ENCODE measurements at regions not wholly inside any gene's neighbourhood (a gene's known extent, or its start where the extent isn't known, plus 50 kb on each side); places are given as distances from the start of the nearest gene placed in this dataset.

DNA sequence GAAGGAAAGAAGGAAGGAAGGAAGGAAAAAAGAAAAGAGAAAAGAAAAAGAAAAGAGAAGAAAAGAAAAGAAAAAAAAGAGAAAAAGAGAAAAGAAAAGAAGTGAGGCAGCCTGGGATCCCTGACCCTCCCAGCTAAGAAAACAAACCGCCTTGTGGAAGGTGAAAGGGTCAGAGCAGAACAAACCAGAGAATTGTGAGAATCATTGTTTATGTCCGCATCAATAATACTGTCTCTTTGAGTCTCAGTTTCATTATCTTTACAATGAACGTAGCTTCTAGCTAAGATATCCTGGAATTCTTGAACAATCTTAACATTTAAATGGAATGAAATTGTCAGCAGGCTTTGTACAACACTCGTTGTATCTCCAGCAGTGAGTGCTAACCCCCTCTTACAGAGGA lies 66.4 kb upstream of the SERP2 start:
- no peak for TF ChIP-seq CREB1 (IDR thresholded peaks at IDR 0.05; ENCODE audit: low read depth)

DNA sequence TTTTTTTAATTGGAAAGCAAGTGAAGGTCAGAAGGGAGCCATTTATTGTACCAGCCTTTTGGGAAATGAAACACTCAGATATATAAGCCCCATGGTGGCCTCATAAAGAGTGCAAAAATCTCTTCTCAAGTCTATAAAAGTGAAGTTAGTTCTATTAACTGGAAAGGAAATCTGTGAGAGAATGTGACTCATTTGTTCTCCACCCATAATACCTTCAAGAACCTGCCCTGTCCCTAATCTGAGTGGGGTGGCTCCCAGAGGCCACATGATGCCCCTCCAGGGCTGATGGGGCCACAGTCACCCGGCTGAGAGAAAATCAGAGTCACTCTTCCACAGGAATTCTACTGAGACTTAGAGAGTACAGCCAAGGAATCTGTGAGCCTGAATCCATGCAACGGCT lies 65.8 kb upstream of the SERP2 start:
- no peak for TF ChIP-seq EP300 (IDR thresholded peaks at IDR 0.05; ENCODE audit: borderline replicate concordance)
- TF ChIP-seq, protein P1, sequence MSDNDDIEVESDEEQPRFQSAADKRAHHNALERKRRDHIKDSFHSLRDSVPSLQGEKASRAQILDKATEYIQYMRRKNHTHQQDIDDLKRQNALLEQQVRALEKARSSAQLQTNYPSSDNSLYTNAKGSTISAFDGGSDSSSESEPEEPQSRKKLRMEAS (IDR thresholded peaks at IDR 0.05) = no peak
- TF ChIP-seq TCF12 (IDR thresholded peaks at IDR 0.05; ENCODE audit: low read depth) = no peak
- TF ChIP-seq NFIC (IDR thresholded peaks at IDR 0.05) = no peak
- TF ChIP-seq TEAD4 (IDR thresholded peaks at IDR 0.05) = no peak
- TF ChIP-seq YY1 (IDR thresholded peaks at IDR 0.05; ENCODE audit: low read depth) = no peak
- TF ChIP-seq CREB1 (IDR thresholded peaks at IDR 0.05; ENCODE audit: low read depth) = no peak
- no peak for TF ChIP-seq RAD21 (IDR thresholded peaks at IDR 0.05; ENCODE audit: low read depth)
- TF ChIP-seq TAF1 (IDR thresholded peaks at IDR 0.05; ENCODE audit: low read depth) = no peak
- TF ChIP-seq, protein P2, sequence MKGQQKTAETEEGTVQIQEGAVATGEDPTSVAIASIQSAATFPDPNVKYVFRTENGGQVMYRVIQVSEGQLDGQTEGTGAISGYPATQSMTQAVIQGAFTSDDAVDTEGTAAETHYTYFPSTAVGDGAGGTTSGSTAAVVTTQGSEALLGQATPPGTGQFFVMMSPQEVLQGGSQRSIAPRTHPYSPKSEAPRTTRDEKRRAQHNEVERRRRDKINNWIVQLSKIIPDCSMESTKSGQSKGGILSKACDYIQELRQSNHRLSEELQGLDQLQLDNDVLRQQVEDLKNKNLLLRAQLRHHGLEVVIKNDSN (IDR thresholded peaks at IDR 0.05) = no peak
- TF ChIP-seq, protein P3, sequence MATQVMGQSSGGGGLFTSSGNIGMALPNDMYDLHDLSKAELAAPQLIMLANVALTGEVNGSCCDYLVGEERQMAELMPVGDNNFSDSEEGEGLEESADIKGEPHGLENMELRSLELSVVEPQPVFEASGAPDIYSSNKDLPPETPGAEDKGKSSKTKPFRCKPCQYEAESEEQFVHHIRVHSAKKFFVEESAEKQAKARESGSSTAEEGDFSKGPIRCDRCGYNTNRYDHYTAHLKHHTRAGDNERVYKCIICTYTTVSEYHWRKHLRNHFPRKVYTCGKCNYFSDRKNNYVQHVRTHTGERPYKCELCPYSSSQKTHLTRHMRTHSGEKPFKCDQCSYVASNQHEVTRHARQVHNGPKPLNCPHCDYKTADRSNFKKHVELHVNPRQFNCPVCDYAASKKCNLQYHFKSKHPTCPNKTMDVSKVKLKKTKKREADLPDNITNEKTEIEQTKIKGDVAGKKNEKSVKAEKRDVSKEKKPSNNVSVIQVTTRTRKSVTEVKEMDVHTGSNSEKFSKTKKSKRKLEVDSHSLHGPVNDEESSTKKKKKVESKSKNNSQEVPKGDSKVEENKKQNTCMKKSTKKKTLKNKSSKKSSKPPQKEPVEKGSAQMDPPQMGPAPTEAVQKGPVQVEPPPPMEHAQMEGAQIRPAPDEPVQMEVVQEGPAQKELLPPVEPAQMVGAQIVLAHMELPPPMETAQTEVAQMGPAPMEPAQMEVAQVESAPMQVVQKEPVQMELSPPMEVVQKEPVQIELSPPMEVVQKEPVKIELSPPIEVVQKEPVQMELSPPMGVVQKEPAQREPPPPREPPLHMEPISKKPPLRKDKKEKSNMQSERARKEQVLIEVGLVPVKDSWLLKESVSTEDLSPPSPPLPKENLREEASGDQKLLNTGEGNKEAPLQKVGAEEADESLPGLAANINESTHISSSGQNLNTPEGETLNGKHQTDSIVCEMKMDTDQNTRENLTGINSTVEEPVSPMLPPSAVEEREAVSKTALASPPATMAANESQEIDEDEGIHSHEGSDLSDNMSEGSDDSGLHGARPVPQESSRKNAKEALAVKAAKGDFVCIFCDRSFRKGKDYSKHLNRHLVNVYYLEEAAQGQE (IDR thresholded peaks at IDR 0.05; ENCODE audit: low read depth) = no peak
- TF ChIP-seq FOXM1 (IDR thresholded peaks at IDR 0.05; ENCODE audit: borderline replicate concordance, low read depth) = no peak
- no peak for TF ChIP-seq ZBTB7A (IDR thresholded peaks at IDR 0.05; ENCODE audit: low read depth)
- TF ChIP-seq EGR1 (IDR thresholded peaks at IDR 0.05) = no peak
- no peak for TF ChIP-seq CEBPB (IDR thresholded peaks at IDR 0.05)

DNA sequence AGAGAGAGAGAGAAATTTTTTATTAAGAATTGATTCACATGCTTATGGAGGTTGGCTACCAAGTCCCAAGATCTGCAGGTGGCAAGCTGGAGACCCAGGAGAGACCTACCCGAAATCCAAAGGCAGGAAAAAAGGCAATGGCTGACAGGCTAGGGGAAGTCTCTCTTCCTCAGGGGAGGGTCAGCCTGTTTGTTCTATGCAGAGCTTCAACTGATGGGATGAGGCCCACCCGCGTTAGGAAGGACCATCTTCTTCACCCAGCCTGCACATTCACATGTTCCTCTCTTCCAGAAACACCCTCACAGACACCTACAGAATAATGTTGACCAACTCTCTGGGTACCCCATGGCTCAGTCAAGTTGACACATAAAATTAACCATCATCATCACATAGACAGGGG lies 65.3 kb upstream of the SERP2 start:
- TF ChIP-seq RAD21 (IDR thresholded peaks at IDR 0.05; ENCODE audit: low read depth) = no peak
- no peak for TF ChIP-seq TCF12 (IDR thresholded peaks at IDR 0.05; ENCODE audit: low read depth)
- TF ChIP-seq, protein P3 (IDR thresholded peaks at IDR 0.05; ENCODE audit: low read depth) = no peak

DNA sequence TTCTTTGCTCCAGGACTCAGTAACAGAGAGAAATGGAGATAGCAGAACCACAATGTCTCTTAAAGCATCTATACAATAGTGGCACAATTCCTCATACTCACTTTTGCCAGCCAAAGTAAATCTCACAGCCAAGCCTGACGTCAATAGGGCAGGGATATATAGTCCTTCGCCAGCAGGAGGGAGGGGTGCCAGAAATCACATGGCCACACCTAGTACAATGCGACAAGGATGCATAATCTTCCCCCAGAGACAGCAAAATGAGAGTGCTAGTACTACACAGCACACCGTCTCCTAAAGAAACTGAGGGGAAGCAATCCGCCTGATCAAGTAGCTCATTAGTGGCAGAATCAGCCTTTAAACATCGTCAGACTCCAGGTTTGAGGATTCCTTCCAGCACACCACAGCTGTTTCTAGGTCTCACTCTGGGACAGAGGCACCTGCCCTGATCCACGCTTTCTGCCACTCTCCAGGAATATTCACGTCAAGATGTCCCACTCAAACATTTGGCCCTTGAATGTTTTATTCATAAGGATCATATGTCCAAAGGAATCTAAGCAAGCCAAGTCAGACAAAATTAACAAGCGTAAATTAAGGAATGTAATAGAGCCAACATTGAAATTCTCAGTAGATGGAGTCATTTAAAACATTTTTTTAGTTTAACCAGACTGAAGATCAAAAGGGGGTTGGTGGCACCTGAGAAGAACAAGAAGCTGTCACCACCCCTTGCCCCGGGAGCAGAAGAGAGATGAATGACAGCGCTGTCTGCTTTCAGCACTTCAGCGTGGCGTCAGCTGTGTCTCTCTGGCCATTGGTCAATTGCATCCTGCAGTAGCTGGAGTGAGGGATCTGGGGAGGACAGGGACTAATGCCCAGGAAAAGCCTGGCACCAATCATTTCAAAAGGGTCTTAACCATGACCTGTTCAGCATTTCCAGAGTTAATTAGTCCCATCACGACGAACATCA lies 63.5 kb upstream of the SERP2 start:
- TF ChIP-seq TAF1 (IDR thresholded peaks at IDR 0.05; ENCODE audit: low read depth) = no peak
- TF ChIP-seq NFIC (IDR thresholded peaks at IDR 0.05) = no peak
- no peak for TF ChIP-seq ZBTB7A (IDR thresholded peaks at IDR 0.05; ENCODE audit: low read depth)
- TF ChIP-seq CEBPB (IDR thresholded peaks at IDR 0.05) = no peak
- TF ChIP-seq FOXM1 (IDR thresholded peaks at IDR 0.05; ENCODE audit: borderline replicate concordance, low read depth) = no peak
- no peak for TF ChIP-seq YY1 (IDR thresholded peaks at IDR 0.05; ENCODE audit: low read depth)
- no peak for TF ChIP-seq TCF12 (IDR thresholded peaks at IDR 0.05; ENCODE audit: low read depth)
- TF ChIP-seq, protein P1 (IDR thresholded peaks at IDR 0.05) = no peak
- TF ChIP-seq TEAD4 (IDR thresholded peaks at IDR 0.05) = no peak
- no peak for TF ChIP-seq EP300 (IDR thresholded peaks at IDR 0.05; ENCODE audit: borderline replicate concordance)
- TF ChIP-seq RAD21 (IDR thresholded peaks at IDR 0.05; ENCODE audit: low read depth) = no peak
- TF ChIP-seq, protein P3 (IDR thresholded peaks at IDR 0.05; ENCODE audit: low read depth) = no peak
- TF ChIP-seq, protein P2 (IDR thresholded peaks at IDR 0.05) = no peak
- no peak for TF ChIP-seq EGR1 (IDR thresholded peaks at IDR 0.05)
- no peak for TF ChIP-seq CREB1 (IDR thresholded peaks at IDR 0.05; ENCODE audit: low read depth)
